ENCODE measurements at regions not wholly inside any gene's neighbourhood (a gene's known extent, or its start where the extent isn't known, plus 50 kb on each side); places are given as distances from the start of the nearest gene placed in this dataset.

DNA sequence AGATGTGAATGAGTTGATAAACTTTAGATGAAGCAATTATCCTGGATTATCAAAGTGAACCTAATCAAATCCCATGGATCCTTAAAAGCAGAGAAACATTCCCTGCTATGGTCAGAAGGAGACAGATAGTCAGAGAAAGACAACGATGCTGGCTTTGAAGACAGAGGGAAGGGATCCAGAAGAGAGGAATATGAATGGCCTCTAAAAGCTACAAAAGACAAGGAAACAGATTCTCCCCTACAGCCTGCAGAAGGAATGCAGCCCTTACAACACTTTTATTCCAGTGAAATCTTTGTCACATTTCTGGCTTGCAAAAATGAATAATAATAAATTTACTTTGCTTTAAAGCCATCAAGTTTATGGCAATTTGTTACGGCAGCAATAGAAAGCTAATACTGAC, 1164.2 kb downstream of the PCDH17 start:
- TF ChIP-seq, protein P1, sequence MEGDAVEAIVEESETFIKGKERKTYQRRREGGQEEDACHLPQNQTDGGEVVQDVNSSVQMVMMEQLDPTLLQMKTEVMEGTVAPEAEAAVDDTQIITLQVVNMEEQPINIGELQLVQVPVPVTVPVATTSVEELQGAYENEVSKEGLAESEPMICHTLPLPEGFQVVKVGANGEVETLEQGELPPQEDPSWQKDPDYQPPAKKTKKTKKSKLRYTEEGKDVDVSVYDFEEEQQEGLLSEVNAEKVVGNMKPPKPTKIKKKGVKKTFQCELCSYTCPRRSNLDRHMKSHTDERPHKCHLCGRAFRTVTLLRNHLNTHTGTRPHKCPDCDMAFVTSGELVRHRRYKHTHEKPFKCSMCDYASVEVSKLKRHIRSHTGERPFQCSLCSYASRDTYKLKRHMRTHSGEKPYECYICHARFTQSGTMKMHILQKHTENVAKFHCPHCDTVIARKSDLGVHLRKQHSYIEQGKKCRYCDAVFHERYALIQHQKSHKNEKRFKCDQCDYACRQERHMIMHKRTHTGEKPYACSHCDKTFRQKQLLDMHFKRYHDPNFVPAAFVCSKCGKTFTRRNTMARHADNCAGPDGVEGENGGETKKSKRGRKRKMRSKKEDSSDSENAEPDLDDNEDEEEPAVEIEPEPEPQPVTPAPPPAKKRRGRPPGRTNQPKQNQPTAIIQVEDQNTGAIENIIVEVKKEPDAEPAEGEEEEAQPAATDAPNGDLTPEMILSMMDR (IDR thresholded peaks at IDR 0.05; ENCODE audit: low read depth, low read length), result no peak
- DNase-seq (ENCODE audit: extremely low read depth, low read depth), result no peak

DNA sequence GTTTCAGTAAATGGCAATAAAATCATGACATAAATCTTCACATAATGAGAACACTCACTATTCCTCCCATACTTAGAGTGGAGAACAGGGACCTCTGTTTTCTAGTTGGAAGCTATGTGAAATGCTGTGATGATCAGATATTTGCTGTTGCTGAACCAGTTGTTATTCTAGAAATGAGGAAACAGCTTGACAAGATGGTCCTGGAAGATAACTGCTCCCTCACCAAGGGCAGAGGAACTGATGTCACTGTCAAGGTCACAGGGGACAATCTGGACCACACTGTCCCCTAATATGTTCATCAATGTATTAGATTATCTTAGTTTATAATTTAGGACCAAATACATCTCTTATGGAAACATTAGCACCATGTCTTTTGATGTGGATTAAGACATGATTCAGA, 1173.3 kb downstream of the PCDH17 start:
- no peak for DNase-seq (ENCODE audit: extremely low read depth, low read depth)
- TF ChIP-seq, protein P1 (IDR thresholded peaks at IDR 0.05; ENCODE audit: low read depth, low read length), result no peak

DNA sequence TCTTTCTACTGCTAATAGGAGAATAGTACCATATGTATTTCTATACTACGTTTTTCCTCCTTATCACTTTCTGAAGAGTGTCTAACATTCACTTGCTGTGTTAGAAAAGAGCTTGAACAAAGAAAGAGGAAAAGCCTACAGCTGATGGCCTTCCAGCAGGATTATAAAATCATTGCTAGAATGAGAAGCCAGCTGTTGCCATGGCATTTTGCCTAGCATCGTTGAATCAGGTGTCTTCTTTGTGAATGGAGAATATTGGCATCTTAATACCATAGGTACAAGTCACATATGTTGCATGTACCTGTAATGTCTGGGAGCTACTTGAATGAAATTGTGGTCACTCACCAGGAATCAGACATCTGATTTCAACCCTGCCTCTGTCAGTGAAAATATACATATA, 1174.9 kb downstream of the PCDH17 start:
- TF ChIP-seq, protein P1 (IDR thresholded peaks at IDR 0.05; ENCODE audit: low read depth, low read length), result no peak
- no peak for DNase-seq (ENCODE audit: extremely low read depth, low read depth)

DNA sequence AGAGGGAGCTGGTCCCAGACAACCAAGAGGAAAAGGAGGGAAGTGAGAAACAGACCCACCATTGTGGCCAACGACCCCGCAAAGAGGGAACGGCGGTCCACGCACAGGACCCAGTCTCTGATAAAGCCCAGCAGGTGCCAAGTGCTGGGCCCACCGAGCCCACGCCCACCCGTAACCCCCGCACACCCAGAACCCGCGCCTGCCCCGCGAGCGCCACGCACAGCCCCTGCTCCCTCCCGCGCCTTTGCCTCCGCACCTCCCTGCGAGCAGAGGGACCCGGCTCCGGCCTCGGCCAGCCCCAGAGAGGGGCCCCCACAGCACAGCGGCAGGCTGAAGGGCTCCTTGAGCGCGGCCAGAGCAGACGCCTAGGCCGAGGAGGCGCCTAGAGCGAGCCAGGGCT, 1192.2 kb downstream of the PCDH17 start:
- TF ChIP-seq, protein P1 (IDR thresholded peaks at IDR 0.05; ENCODE audit: low read depth, low read length), result no peak
- no peak for DNase-seq (ENCODE audit: extremely low read depth, low read depth)

DNA sequence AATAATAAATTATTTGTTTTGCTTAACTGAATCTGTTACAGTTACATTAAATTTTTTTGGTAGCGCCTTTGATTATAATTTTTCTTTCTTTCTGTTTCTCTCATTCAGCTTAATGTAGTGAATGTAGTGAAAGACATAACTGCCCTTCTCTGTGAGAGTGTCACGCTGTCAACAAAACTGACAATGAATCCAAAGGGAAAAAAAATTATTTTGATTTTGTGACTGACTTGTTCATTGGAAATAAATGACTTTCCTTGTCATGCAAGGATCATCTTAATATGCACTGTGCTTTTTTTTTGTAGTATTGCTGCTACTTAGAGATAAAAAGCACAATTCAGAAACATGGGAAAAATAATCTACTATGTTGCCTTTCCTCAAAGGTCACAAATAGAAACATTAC, 1196.4 kb downstream of the PCDH17 start:
- no peak for DNase-seq (ENCODE audit: extremely low read depth, low read depth)
- TF ChIP-seq, protein P1 (IDR thresholded peaks at IDR 0.05; ENCODE audit: low read depth, low read length), result no peak

DNA sequence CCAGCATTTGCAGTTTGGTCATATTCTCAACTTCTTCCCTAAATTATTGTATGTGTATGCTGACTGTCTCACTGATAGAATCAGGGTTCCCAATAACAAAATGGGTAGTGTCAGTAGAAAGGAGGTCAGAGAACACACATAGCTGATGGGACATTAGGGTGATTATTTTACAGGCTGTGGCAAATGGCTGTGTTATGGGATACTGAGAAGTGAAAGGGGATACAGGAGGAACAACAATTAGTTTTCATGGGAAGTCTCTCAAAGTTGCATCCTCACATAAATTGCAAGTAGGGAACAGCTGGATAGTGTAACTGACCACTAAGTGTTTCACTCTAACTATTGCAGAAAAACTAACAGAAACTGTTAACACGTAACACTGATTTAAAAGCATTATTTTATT, 1199.3 kb downstream of the PCDH17 start:
- TF ChIP-seq, protein P1 (IDR thresholded peaks at IDR 0.05; ENCODE audit: low read depth, low read length), result no peak
- DNase-seq (ENCODE audit: extremely low read depth, low read depth), result no peak

DNA sequence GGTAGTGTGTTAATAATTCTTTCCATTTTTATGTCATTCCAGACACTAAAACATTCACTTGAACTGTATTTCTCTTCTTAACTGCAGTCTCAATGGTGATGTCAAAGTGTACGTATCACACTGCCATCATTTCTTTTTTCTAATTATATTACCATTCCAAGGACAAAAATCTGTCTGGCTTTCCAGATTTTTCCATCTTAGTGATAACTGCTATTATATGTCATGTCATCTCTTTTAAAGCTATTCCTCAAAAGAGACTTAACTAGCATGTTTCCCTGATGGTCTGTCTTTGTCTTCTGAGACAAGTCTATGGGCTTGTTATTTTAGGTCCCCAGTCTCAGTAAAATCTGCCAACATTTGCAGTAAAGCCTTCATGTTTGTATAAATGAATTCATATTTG, 1207.1 kb downstream of the PCDH17 start:
- no peak for DNase-seq (ENCODE audit: extremely low read depth, low read depth)
- TF ChIP-seq, protein P1 (IDR thresholded peaks at IDR 0.05; ENCODE audit: low read depth, low read length), result no peak

Data from AG09319 (cell line).